ENCODE measurements at regions not wholly inside any gene's neighbourhood (a gene's known extent, or its start where the extent isn't known, plus 50 kb on each side); places are given as distances from the start of the nearest gene placed in this dataset.
"Not testable (repeated sequence)": the region's sequence is repeated elsewhere in the genome, so short reads cannot be mapped to it uniquely, and the experiment has no call there.

DNA sequence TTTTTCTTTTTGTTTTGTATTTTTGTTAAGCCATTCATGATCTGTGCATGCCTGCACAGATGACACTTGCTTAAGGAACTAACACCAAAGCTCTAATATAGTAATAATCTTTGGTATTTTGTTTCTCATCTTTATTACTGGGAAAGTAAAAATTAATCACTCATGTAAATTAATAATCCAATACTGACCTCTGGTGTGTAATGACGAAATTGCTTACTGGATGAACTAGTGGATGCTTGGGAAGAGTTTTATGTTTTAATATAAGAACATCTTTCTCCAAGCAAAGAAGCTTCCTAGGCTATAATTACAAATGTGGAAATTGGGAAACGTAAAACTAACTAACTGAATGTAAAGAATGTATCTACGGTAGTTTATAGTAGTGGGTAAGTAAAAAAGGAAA is 147.9 kb downstream of the POTEC start:
- BruUV-seq (replicated peaks); H3K4me2 ChIP-seq (ENCODE audit: low read length); intact Hi-C loops (cut with micrococcal nuclease; ENCODE audit: unreplicated experiment); H2AFZ ChIP-seq (ENCODE audit: low read length); CTCF ChIA-PET (ENCODE audit: unreplicated experiment); H3K4me1 ChIP-seq (ENCODE audit: insufficient read depth, low read length, poor library complexity, severe bottlenecking); H3K79me2 ChIP-seq (ENCODE audit: insufficient read depth, low read depth, low read length); H3K9me2 ChIP-seq (ENCODE audit: insufficient read depth, low read length); H3K9me3 ChIP-seq (ENCODE audit: low read length); DNase-seq (ENCODE audit: low spot score); POLR2A ChIA-PET; H4K20me1 ChIP-seq (ENCODE audit: insufficient read depth, low read length); H3K36me3 ChIP-seq (ENCODE audit: insufficient read depth, low read length); H3K4me3 ChIP-seq (ENCODE audit: low read depth, low read length, poor library complexity, severe bottlenecking); H3K27ac ChIP-seq (ENCODE audit: low read depth, low read length, poor library complexity, severe bottlenecking): not testable (repeated sequence)
- TF ChIP-seq, protein P1, sequence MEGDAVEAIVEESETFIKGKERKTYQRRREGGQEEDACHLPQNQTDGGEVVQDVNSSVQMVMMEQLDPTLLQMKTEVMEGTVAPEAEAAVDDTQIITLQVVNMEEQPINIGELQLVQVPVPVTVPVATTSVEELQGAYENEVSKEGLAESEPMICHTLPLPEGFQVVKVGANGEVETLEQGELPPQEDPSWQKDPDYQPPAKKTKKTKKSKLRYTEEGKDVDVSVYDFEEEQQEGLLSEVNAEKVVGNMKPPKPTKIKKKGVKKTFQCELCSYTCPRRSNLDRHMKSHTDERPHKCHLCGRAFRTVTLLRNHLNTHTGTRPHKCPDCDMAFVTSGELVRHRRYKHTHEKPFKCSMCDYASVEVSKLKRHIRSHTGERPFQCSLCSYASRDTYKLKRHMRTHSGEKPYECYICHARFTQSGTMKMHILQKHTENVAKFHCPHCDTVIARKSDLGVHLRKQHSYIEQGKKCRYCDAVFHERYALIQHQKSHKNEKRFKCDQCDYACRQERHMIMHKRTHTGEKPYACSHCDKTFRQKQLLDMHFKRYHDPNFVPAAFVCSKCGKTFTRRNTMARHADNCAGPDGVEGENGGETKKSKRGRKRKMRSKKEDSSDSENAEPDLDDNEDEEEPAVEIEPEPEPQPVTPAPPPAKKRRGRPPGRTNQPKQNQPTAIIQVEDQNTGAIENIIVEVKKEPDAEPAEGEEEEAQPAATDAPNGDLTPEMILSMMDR (conservative IDR thresholded peaks at IDR 0.05; ENCODE audit: low read length) = peak; percentile 41; the same call in 1 of the 2 replicates

DNA sequence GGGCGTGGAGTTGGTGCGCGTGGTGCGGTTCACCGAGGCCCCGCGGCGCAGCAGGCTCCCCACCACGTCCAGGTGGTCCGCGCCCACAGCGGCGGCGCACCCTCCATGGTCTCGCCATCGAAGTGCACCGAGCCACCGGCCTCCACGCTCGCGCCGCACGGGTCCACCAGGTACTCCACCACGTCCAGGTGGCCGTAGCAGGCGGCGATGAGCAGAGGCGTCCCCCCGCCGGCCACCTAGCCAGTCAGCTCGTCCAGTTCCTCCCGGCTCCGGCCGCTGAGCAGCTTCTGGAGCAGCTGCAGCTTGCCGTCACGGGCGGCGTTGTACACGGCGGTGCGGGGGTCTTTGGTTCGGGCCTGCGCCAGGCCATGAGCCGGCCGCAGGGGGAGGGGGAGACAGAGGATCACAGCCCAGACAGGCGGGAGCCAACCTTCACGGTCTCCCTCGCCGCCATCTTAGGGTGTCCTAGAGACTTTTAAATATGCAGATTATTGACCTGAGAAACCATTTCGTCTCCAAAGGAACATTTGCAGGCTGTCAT is 149.8 kb downstream of the POTEC start:
- H3K79me2 ChIP-seq (ENCODE audit: insufficient read depth, low read depth, low read length); H3K4me3 ChIP-seq (ENCODE audit: low read depth, low read length, poor library complexity, severe bottlenecking); POLR2A ChIA-PET; DNase-seq (ENCODE audit: low spot score); H3K27ac ChIP-seq (ENCODE audit: low read depth, low read length, poor library complexity, severe bottlenecking); BruUV-seq (replicated peaks); H3K9me3 ChIP-seq (ENCODE audit: low read length); CTCF ChIA-PET (ENCODE audit: unreplicated experiment); H3K4me2 ChIP-seq (ENCODE audit: low read length); H3K4me1 ChIP-seq (ENCODE audit: insufficient read depth, low read length, poor library complexity, severe bottlenecking); H4K20me1 ChIP-seq (ENCODE audit: insufficient read depth, low read length); H3K36me3 ChIP-seq (ENCODE audit: insufficient read depth, low read length); H3K9me2 ChIP-seq (ENCODE audit: insufficient read depth, low read length); intact Hi-C loops (cut with micrococcal nuclease; ENCODE audit: unreplicated experiment); H2AFZ ChIP-seq (ENCODE audit: low read length): not testable (repeated sequence)

DNA sequence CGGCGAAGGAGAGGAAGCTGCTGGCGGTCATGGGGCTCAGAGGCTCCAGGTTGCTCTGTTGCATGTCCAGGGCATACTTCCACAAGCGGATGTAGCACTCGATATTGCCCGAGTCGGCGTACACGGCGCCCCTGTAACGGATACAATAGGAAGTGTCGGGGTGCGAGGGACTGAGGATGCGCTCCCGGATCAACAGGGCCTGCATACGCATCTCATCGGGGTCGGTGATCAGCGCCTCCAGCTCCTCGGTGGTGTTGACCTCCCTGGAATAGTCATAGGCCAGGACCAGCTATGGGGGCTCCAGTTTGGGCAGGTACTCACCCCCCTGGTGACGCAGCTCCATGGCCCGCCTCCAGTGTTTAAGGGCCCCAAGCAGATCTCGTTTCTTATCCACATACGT is 150.8 kb downstream of the POTEC start:
- H3K4me3 ChIP-seq (ENCODE audit: low read depth, low read length, poor library complexity, severe bottlenecking); POLR2A ChIA-PET; H4K20me1 ChIP-seq (ENCODE audit: insufficient read depth, low read length); BruUV-seq (replicated peaks); H3K4me2 ChIP-seq (ENCODE audit: low read length); H3K79me2 ChIP-seq (ENCODE audit: insufficient read depth, low read depth, low read length); H3K4me1 ChIP-seq (ENCODE audit: insufficient read depth, low read length, poor library complexity, severe bottlenecking); CTCF ChIA-PET (ENCODE audit: unreplicated experiment); H2AFZ ChIP-seq (ENCODE audit: low read length); H3K36me3 ChIP-seq (ENCODE audit: insufficient read depth, low read length); H3K9me3 ChIP-seq (ENCODE audit: low read length); intact Hi-C loops (cut with micrococcal nuclease; ENCODE audit: unreplicated experiment); DNase-seq (ENCODE audit: low spot score); H3K27ac ChIP-seq (ENCODE audit: low read depth, low read length, poor library complexity, severe bottlenecking); H3K9me2 ChIP-seq (ENCODE audit: insufficient read depth, low read length): not testable (repeated sequence)

DNA sequence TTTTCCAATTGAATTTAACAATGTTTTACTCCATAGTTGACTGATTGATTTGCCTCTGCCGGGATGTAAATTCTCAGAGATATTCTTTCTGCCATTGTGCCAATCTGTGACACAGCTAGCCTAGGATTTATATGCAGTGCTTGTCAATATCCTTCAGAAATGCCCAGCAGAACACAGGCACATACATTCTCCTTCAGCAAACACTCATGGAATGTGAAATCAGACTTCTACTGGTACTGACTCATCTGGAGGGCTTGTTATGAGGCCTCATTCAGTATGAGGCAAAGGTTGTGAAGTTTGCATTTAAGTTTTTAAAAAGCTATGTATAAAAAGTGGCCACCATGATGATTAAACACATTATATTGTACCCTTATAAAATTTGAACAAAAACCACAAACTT is 158.4 kb downstream of the POTEC start:
- DNase-seq (ENCODE audit: low spot score); H3K79me2 ChIP-seq (ENCODE audit: insufficient read depth, low read depth, low read length); BruUV-seq (replicated peaks); H4K20me1 ChIP-seq (ENCODE audit: insufficient read depth, low read length); CTCF ChIA-PET (ENCODE audit: unreplicated experiment); H3K9me3 ChIP-seq (ENCODE audit: low read length); H3K36me3 ChIP-seq (ENCODE audit: insufficient read depth, low read length); H3K4me1 ChIP-seq (ENCODE audit: insufficient read depth, low read length, poor library complexity, severe bottlenecking); POLR2A ChIA-PET; H3K4me3 ChIP-seq (ENCODE audit: low read depth, low read length, poor library complexity, severe bottlenecking); H3K9me2 ChIP-seq (ENCODE audit: insufficient read depth, low read length); H3K27ac ChIP-seq (ENCODE audit: low read depth, low read length, poor library complexity, severe bottlenecking); H3K4me2 ChIP-seq (ENCODE audit: low read length); H2AFZ ChIP-seq (ENCODE audit: low read length): not testable (repeated sequence)
- intact Hi-C loops (cut with micrococcal nuclease; ENCODE audit: unreplicated experiment) = loop anchor here (10.0 kb wide), 1 partner anchor 190 kb away; no protein-coding TSS in a partner anchor

DNA sequence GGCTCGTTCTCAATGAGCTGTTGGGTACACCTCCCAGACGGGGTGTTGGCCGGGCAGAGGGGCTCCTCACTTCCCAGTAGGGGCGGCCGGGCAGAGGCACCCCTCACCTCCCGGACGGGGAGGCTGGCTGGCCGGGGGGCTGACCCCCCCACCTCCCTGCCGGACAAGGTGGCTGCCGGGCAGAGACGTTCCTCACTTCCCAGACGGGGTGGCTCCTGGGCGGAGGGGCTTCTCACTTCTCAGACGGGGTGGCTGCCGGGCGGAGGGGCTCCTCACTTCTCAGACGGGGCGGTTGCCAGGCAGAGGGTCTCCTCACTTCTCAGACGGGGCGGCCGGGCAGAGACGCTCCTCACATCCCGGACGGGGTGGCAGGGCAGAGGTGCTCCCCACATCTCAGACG is 160.7 kb downstream of the POTEC start:
- H3K27ac ChIP-seq (ENCODE audit: low read depth, low read length, poor library complexity, severe bottlenecking); BruUV-seq (replicated peaks); H3K4me2 ChIP-seq (ENCODE audit: low read length); H3K36me3 ChIP-seq (ENCODE audit: insufficient read depth, low read length); H3K4me1 ChIP-seq (ENCODE audit: insufficient read depth, low read length, poor library complexity, severe bottlenecking); H4K20me1 ChIP-seq (ENCODE audit: insufficient read depth, low read length); CTCF ChIA-PET (ENCODE audit: unreplicated experiment); H3K9me3 ChIP-seq (ENCODE audit: low read length); H3K9me2 ChIP-seq (ENCODE audit: insufficient read depth, low read length); H3K79me2 ChIP-seq (ENCODE audit: insufficient read depth, low read depth, low read length); DNase-seq (ENCODE audit: low spot score); H2AFZ ChIP-seq (ENCODE audit: low read length); H3K4me3 ChIP-seq (ENCODE audit: low read depth, low read length, poor library complexity, severe bottlenecking); POLR2A ChIA-PET: not testable (repeated sequence)
- intact Hi-C loops (cut with micrococcal nuclease; ENCODE audit: unreplicated experiment) = loop anchor here (10.0 kb wide), 1 partner anchor 188 kb away; no protein-coding TSS in a partner anchor

DNA sequence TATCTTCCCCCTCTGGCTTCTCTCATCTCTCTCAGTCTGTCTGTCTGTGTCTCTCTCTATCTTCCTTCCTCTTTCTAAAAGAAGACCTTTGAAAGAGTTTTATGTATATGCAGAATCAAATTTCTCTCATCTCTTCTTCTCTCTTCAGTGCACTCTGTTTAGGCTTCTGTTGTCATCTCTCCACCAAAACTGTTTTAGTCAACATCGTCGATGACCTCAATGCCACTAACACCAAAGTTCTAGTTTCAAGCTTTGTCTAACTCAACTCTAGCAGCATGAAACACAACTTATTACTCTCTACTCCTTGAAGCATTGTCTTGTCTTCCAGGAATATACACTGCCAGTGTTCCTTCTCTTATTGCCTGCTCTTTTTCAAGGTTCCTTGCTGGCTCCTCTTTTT is 163.9 kb downstream of the POTEC start:
- H3K9me2 ChIP-seq (ENCODE audit: insufficient read depth, low read length); POLR2A ChIA-PET; BruUV-seq (replicated peaks); H3K79me2 ChIP-seq (ENCODE audit: insufficient read depth, low read depth, low read length); CTCF ChIA-PET (ENCODE audit: unreplicated experiment); H3K4me3 ChIP-seq (ENCODE audit: low read depth, low read length, poor library complexity, severe bottlenecking); DNase-seq (ENCODE audit: low spot score); H3K4me1 ChIP-seq (ENCODE audit: insufficient read depth, low read length, poor library complexity, severe bottlenecking); H2AFZ ChIP-seq (ENCODE audit: low read length); H3K36me3 ChIP-seq (ENCODE audit: insufficient read depth, low read length); intact Hi-C loops (cut with micrococcal nuclease; ENCODE audit: unreplicated experiment); H3K27ac ChIP-seq (ENCODE audit: low read depth, low read length, poor library complexity, severe bottlenecking); H3K4me2 ChIP-seq (ENCODE audit: low read length); H4K20me1 ChIP-seq (ENCODE audit: insufficient read depth, low read length); H3K9me3 ChIP-seq (ENCODE audit: low read length): not testable (repeated sequence)
